ENCODE measurements at regions not wholly inside any gene's neighbourhood (a gene's known extent, or its start where the extent isn't known, plus 50 kb on each side); places are given as distances from the start of the nearest gene placed in this dataset.

- TF ChIP-seq KDM5A (IDR thresholded peaks at IDR 0.05) (no peak), RFX5 (IDR thresholded peaks at IDR 0.05) (no peak), POLR2AphosphoS2 (conservative IDR thresholded peaks at IDR 0.05; ENCODE audit: low read length) (no peak), RARB (CRISPR knock-in tag; IDR thresholded peaks at IDR 0.05) (no peak), BHLHE40 (IDR thresholded peaks at IDR 0.05; ENCODE audit: low read depth, low read length) (0 out of 2 replicates have a peak, but pooled peaks have one; percentile 54), MAX (IDR thresholded peaks at IDR 0.05) (peak; percentile 50; the same call in 1 of the 2 replicates), MAZ (IDR thresholded peaks at IDR 0.05; ENCODE audit: borderline replicate concordance, low read depth, low read length) (no peak), MAFK (IDR thresholded peaks at IDR 0.05; ENCODE audit: partially characterized antibody) (no peak), CTCF (IDR thresholded peaks at IDR 0.05) (no peak), ZFP36 (IDR thresholded peaks at IDR 0.05; ENCODE audit: borderline replicate concordance, partially characterized antibody) (no peak), KDM1A (IDR thresholded peaks at IDR 0.05; ENCODE audit: low read depth) (no peak), CHD4 (IDR thresholded peaks at IDR 0.05; ENCODE audit: borderline replicate concordance) (no peak), FOSB (CRISPR knock-in tag; IDR thresholded peaks at IDR 0.05) (no peak), EHF (CRISPR knock-in tag; IDR thresholded peaks at IDR 0.05) (no peak), EHMT2 (IDR thresholded peaks at IDR 0.05; ENCODE audit: low read depth) (no peak), SREBF2 (IDR thresholded peaks at IDR 0.05) (no peak), NPAS2 (CRISPR knock-in tag; IDR thresholded peaks at IDR 0.05; ENCODE audit: borderline replicate concordance) (no peak), PHF8 (IDR thresholded peaks at IDR 0.05; ENCODE audit: borderline replicate concordance, low read depth) (no peak), BCL3 (IDR thresholded peaks at IDR 0.05) (no peak), PBX3 (IDR thresholded peaks at IDR 0.05) (no peak), CBX8 (IDR thresholded peaks at IDR 0.05) (no peak), JUNB (IDR thresholded peaks at IDR 0.05) (no peak), NR3C1 (IDR thresholded peaks at IDR 0.05) (no peak), HOXB5 (CRISPR knock-in tag; IDR thresholded peaks at IDR 0.05) (no peak)
These were observed 396.1 kb downstream of the SOX9 start (continued) for GRCh38 chr17:72516772-72517399.

- Histone ChIP-seq H3K4me2 (peak overlapping the region; percentile 92), H3K4me3 (peak overlapping the region; percentile 30; the same call in 1 of the 3 replicates), H3K9me3 (no peaks in the 10 kb centered on the region), H3K4me1 (peaks cover 76% of the 10 kb centered on the region), H3K27ac (peak overlapping the region; percentile 70 to 87)
- TF ChIP-seq ATOH8 (CRISPR knock-in tag; IDR thresholded peaks at IDR 0.05; ENCODE audit: low read depth) (0 out of 2 replicates have a peak, but pooled peaks have one; percentile 2), GATA3 (IDR thresholded peaks at IDR 0.05; ENCODE audit: borderline replicate concordance) (peak; percentile 40; the same call in 1 of the 2 replicates), EHF (CRISPR knock-in tag; IDR thresholded peaks at IDR 0.05) (no peak), E2F6 (IDR thresholded peaks at IDR 0.05; ENCODE audit: borderline replicate concordance, low read depth) (0 out of 2 replicates have a peak, but pooled peaks have one; percentile 25)
- CTCF ChIA-PET: interaction anchor here (0.5 to 5.8 kb wide), 4 partner anchors 14 to 538 kb away, joined by 3 to 31 read pairs (median 3); partner anchors contain the start of gene SOX9
- WGBS (ENCODE audit: missing lambda C conversion rate): 33% methylated on average over 7 of the region's 7 CpGs
- ATAC-seq: peak; percentile 26 to 27; a peak in 3 of 6 replicates
- DNase-seq (ENCODE audit: low read depth in 1 of 2, low spot score in 1 of 2): no peak
- POLR2A ChIA-PET: no interaction called here
- FAIRE-seq: no peak
These were observed 396.8 kb downstream of the SOX9 start for GRCh38 chr17:72517413-72518158.
